H1 (cell line): ENCODE measurements at regions not wholly inside any gene's neighbourhood (a gene's known extent, or its start where the extent isn't known, plus 50 kb on each side); places are given as distances from the start of the nearest gene placed in this dataset.

Experiments
- CTBP2 ChIP-seq: IDR thresholded peaks from 2 replicates; pipeline ENCODE4 v1.7.0; 2011; ENCODE audit warnings: borderline replicate concordance, mild to moderate bottlenecking, moderate library complexity, mixed read lengths, low read length; ENCODE audit not compliant: insufficient read depth, insufficient read length
- GTF2F1 ChIP-seq: IDR thresholded peaks from 2 replicates; pipeline ENCODE4 v1.6.1; 2012; ENCODE audit warnings: low read depth, low read length, improper control_type of control experiment, borderline replicate concordance
- MAFK ChIP-seq: IDR thresholded peaks from 2 replicates; pipeline ENCODE4 v1.6.1; 2012; ENCODE audit warnings: low read depth, mild to moderate bottlenecking, improper control_type of control experiment, low read length
- NRF1 ChIP-seq: IDR thresholded peaks from 2 replicates; pipeline ENCODE4 v1.6.1; 2011; ENCODE audit warnings: mild to moderate bottlenecking, low read depth, low read length, improper control_type of control experiment
- RFX5 ChIP-seq: IDR thresholded peaks from 2 replicates; pipeline ENCODE4 v1.6.1; 2011; ENCODE audit warnings: low read depth, low read length, improper control_type of control experiment, borderline replicate concordance
- TF ChIP-seq, protein P1 (sequence below): fragments of 300-600 bp; sonication (generic); IDR thresholded peaks from 2 replicates; pipeline ENCODE4 v1.7.1; 2012; ENCODE audit warnings: low read length, moderate library complexity, mild to moderate bottlenecking, inconsistent platforms; ENCODE audit not compliant: insufficient replicate concordance
- TF ChIP-seq, protein P2 (sequence below), 3 experiments: IDR thresholded peaks; 1 replicate in 2 of 3; 2 replicates in 1 of 3; pipeline versions ENCODE4 v1.5.1 to v1.6.1; 2011; ENCODE audit warnings: low read length in 3 of 3, mild to moderate bottlenecking in 3 of 3, inconsistent platforms in 2 of 3, low read depth in 1 of 3, moderate library complexity in 1 of 3; ENCODE audit not compliant: insufficient read depth in 1 of 3; ENCODE audit errors: control extremely low read depth in 1 of 3
- TF ChIP-seq, protein P3 (sequence below): IDR thresholded peaks from 2 replicates; pipeline ENCODE4 v1.6.1; 2012; ENCODE audit warnings: inconsistent platforms

DNA sequence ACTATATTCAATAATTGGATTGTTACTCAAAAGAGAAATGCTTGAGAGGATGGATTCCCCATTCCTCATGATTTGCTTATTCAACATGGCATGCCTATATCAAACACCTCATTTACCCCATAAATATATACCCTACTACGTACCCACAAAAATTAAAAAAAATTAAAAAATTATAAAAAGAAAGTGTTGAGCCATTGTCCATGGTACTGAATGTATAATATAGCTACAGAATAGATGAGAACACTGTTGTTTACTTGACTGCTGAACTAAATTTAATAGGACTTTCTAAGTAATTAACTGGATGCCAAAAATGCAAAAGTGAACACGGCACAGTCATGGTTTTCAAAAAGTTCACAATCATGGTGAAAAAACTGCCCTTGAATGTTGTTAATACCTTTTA lies 725.8 kb downstream of the KCTD16 start (continued):
- TF ChIP-seq, protein P1, sequence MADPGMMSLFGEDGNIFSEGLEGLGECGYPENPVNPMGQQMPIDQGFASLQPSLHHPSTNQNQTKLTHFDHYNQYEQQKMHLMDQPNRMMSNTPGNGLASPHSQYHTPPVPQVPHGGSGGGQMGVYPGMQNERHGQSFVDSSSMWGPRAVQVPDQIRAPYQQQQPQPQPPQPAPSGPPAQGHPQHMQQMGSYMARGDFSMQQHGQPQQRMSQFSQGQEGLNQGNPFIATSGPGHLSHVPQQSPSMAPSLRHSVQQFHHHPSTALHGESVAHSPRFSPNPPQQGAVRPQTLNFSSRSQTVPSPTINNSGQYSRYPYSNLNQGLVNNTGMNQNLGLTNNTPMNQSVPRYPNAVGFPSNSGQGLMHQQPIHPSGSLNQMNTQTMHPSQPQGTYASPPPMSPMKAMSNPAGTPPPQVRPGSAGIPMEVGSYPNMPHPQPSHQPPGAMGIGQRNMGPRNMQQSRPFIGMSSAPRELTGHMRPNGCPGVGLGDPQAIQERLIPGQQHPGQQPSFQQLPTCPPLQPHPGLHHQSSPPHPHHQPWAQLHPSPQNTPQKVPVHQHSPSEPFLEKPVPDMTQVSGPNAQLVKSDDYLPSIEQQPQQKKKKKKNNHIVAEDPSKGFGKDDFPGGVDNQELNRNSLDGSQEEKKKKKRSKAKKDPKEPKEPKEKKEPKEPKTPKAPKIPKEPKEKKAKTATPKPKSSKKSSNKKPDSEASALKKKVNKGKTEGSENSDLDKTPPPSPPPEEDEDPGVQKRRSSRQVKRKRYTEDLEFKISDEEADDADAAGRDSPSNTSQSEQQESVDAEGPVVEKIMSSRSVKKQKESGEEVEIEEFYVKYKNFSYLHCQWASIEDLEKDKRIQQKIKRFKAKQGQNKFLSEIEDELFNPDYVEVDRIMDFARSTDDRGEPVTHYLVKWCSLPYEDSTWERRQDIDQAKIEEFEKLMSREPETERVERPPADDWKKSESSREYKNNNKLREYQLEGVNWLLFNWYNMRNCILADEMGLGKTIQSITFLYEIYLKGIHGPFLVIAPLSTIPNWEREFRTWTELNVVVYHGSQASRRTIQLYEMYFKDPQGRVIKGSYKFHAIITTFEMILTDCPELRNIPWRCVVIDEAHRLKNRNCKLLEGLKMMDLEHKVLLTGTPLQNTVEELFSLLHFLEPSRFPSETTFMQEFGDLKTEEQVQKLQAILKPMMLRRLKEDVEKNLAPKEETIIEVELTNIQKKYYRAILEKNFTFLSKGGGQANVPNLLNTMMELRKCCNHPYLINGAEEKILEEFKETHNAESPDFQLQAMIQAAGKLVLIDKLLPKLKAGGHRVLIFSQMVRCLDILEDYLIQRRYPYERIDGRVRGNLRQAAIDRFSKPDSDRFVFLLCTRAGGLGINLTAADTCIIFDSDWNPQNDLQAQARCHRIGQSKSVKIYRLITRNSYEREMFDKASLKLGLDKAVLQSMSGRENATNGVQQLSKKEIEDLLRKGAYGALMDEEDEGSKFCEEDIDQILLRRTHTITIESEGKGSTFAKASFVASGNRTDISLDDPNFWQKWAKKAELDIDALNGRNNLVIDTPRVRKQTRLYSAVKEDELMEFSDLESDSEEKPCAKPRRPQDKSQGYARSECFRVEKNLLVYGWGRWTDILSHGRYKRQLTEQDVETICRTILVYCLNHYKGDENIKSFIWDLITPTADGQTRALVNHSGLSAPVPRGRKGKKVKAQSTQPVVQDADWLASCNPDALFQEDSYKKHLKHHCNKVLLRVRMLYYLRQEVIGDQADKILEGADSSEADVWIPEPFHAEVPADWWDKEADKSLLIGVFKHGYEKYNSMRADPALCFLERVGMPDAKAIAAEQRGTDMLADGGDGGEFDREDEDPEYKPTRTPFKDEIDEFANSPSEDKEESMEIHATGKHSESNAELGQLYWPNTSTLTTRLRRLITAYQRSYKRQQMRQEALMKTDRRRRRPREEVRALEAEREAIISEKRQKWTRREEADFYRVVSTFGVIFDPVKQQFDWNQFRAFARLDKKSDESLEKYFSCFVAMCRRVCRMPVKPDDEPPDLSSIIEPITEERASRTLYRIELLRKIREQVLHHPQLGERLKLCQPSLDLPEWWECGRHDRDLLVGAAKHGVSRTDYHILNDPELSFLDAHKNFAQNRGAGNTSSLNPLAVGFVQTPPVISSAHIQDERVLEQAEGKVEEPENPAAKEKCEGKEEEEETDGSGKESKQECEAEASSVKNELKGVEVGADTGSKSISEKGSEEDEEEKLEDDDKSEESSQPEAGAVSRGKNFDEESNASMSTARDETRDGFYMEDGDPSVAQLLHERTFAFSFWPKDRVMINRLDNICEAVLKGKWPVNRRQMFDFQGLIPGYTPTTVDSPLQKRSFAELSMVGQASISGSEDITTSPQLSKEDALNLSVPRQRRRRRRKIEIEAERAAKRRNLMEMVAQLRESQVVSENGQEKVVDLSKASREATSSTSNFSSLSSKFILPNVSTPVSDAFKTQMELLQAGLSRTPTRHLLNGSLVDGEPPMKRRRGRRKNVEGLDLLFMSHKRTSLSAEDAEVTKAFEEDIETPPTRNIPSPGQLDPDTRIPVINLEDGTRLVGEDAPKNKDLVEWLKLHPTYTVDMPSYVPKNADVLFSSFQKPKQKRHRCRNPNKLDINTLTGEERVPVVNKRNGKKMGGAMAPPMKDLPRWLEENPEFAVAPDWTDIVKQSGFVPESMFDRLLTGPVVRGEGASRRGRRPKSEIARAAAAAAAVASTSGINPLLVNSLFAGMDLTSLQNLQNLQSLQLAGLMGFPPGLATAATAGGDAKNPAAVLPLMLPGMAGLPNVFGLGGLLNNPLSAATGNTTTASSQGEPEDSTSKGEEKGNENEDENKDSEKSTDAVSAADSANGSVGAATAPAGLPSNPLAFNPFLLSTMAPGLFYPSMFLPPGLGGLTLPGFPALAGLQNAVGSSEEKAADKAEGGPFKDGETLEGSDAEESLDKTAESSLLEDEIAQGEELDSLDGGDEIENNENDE = no peak
- TF ChIP-seq NRF1 (no peak), MAFK (no peak), CTBP2 (no peak), RFX5 (no peak), GTF2F1 (no peak)
- TF ChIP-seq, protein P2, sequence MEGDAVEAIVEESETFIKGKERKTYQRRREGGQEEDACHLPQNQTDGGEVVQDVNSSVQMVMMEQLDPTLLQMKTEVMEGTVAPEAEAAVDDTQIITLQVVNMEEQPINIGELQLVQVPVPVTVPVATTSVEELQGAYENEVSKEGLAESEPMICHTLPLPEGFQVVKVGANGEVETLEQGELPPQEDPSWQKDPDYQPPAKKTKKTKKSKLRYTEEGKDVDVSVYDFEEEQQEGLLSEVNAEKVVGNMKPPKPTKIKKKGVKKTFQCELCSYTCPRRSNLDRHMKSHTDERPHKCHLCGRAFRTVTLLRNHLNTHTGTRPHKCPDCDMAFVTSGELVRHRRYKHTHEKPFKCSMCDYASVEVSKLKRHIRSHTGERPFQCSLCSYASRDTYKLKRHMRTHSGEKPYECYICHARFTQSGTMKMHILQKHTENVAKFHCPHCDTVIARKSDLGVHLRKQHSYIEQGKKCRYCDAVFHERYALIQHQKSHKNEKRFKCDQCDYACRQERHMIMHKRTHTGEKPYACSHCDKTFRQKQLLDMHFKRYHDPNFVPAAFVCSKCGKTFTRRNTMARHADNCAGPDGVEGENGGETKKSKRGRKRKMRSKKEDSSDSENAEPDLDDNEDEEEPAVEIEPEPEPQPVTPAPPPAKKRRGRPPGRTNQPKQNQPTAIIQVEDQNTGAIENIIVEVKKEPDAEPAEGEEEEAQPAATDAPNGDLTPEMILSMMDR (IDR thresholded peaks at IDR 0.05; ENCODE audit: control extremely low read depth in 1 of 3, insufficient read depth in 1 of 3, low read depth in 1 of 3, low read length in 3 of 3) = no peak
- TF ChIP-seq, protein P3, sequence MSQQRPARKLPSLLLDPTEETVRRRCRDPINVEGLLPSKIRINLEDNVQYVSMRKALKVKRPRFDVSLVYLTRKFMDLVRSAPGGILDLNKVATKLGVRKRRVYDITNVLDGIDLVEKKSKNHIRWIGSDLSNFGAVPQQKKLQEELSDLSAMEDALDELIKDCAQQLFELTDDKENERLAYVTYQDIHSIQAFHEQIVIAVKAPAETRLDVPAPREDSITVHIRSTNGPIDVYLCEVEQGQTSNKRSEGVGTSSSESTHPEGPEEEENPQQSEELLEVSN = no peak
- TF ChIP-seq, all 59 proteins: peak for 0
